Gastroesophageal sphincter (tissue), 3 donors: ENCODE measurements at regions not wholly inside any gene's neighbourhood (a gene's known extent, or its start where the extent isn't known, plus 50 kb on each side); places are given as distances from the start of the nearest gene placed in this dataset.

Experiments used
- CTCF ChIP-seq, 4 experiments: fragments of 200-600 bp in 2 of 4; fragments of 450-650 bp in 2 of 4; sonication (generic) in 1 of 4; IDR thresholded peaks; one replicate each; pipeline ENCODE4 v1.5.1; 2017 to 2019; ENCODE audit warnings: antibody characterized with exemption in 4 of 4, mild to moderate bottlenecking in 2 of 4, moderate library complexity in 2 of 4
- EP300 ChIP-seq: sonication (generic); formaldehyde crosslinking; IDR thresholded peaks from one replicate; pipeline ENCODE4 v1.6.1; 2017; ENCODE audit warnings: antibody characterized with exemption, mild to moderate bottlenecking
- POLR2A ChIP-seq, 2 donors: fragments of 450-650 bp; IDR thresholded peaks; one replicate each; pipeline ENCODE4 v1.6.1; 2017; ENCODE audit warnings: antibody characterized with exemption in 2 of 2, mild to moderate bottlenecking in 2 of 2, moderate library complexity in 1 of 2
- POLR2AphosphoS5 ChIP-seq: sonication (generic); formaldehyde crosslinking; IDR thresholded peaks from one replicate; pipeline ENCODE4 v1.6.1; 2017; ENCODE audit warnings: antibody characterized with exemption

GRCh38 chr18:961644-962355 lies 57.1 kb downstream of the ADCYAP1 start:
- TF ChIP-seq CTCF (IDR thresholded peaks at IDR 0.05): peak; percentile 70 to 93 (median 82)
- no peak for TF ChIP-seq POLR2A (IDR thresholded peaks at IDR 0.05)
- no peak for TF ChIP-seq POLR2AphosphoS5
- no peak for TF ChIP-seq EP300
